ENCODE measurements at regions not wholly inside any gene's neighbourhood (a gene's known extent, or its start where the extent isn't known, plus 50 kb on each side); places are given as distances from the start of the nearest gene placed in this dataset.

- DNase-seq: no peak
- Mint-ChIP-seq H3K36me3 (ENCODE audit: low read depth) (no peaks in the 10 kb centered on the region), H3K9me3 (peaks cover 4% of the 10 kb centered on the region), H3K4me3 (no peak overlapping the region), H3K27me3 (ENCODE audit: low read depth) (peaks cover 6% of the 10 kb centered on the region), H3K27ac (no peak overlapping the region), H3K4me1 (ENCODE audit: low read depth) (no peaks in the 10 kb centered on the region)
- CTCF ChIA-PET: interaction anchor here (1.6 kb wide), 1 partner anchor 18 kb away, joined by 4 read pairs; no protein-coding TSS in a partner anchor
- intact Hi-C loops (cut with micrococcal nuclease): no loop called here
Measured at GRCh38 chr2:133711201-133711600, 142.9 kb upstream of the NCKAP5 start.

- Mint-ChIP-seq H3K27me3 (ENCODE audit: low read depth) (peaks cover 6% of the 10 kb centered on the region), H3K27ac (no peak overlapping the region), H3K36me3 (ENCODE audit: low read depth) (no peaks in the 10 kb centered on the region), H3K4me3 (no peak overlapping the region), H3K4me1 (ENCODE audit: low read depth) (no peaks in the 10 kb centered on the region), H3K9me3 (peaks cover 4% of the 10 kb centered on the region)
- no peak for DNase-seq
- intact Hi-C loops (cut with micrococcal nuclease): no loop called here
- CTCF ChIA-PET: no interaction called here
Measured at GRCh38 chr2:133711806-133712205, 143.5 kb upstream of the NCKAP5 start.

- H3K27me3 Mint-ChIP-seq (ENCODE audit: low read depth): peaks cover 6% of the 10 kb centered on the region
- H3K27ac Mint-ChIP-seq: no peak overlapping the region
- H3K36me3 Mint-ChIP-seq (ENCODE audit: low read depth): no peaks in the 10 kb centered on the region
- intact Hi-C loops (cut with micrococcal nuclease): no loop called here
- CTCF ChIA-PET: no interaction called here
- H3K4me1 Mint-ChIP-seq (ENCODE audit: low read depth): no peaks in the 10 kb centered on the region
- H3K4me3 Mint-ChIP-seq: no peak overlapping the region
- H3K9me3 Mint-ChIP-seq: peaks cover 4% of the 10 kb centered on the region
- DNase-seq: no peak
Measured at GRCh38 chr2:133712369-133712768, 144.1 kb upstream of the NCKAP5 start.

GRCh38 chr2:133713049-133713580 is 144.9 kb upstream of the NCKAP5 start:
- Mint-ChIP-seq H3K4me3 (no peak overlapping the region), H3K27ac (no peak overlapping the region), H3K36me3 (ENCODE audit: low read depth) (no peaks in the 10 kb centered on the region), H3K4me1 (ENCODE audit: low read depth) (no peaks in the 10 kb centered on the region), H3K9me3 (peaks cover 4% of the 10 kb centered on the region), H3K27me3 (ENCODE audit: low read depth) (peaks cover 9% of the 10 kb centered on the region)
- CTCF ChIA-PET: no interaction called here
- DNase-seq: no peak
- intact Hi-C loops (cut with micrococcal nuclease): no loop called here

DNA sequence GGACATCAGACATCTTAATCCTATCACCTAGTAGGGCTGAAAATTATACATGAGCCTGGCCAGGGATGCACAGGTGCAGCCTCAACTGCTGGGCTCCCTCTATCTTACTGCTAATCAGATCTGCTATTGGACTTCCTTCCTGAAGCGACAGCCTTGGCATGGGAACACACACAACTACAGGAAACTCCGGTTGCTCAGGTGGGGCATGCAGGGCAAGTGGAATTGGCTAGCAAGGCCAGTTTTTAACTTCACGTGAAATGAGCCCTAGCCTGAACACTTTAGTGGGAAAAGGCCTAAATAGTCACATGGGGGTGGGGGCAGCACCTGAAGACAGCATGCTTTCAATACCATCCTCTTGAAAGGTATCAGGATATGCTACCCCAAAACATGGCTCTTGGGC is 147.9 kb upstream of the NCKAP5 start:
- CTCF ChIA-PET: no interaction called here
- Mint-ChIP-seq H3K9me3 (no peaks in the 10 kb centered on the region), H3K27me3 (ENCODE audit: low read depth) (peaks cover 9% of the 10 kb centered on the region), H3K4me1 (ENCODE audit: low read depth) (no peaks in the 10 kb centered on the region), H3K27ac (no peak overlapping the region), H3K4me3 (no peak overlapping the region), H3K36me3 (ENCODE audit: low read depth) (no peaks in the 10 kb centered on the region)
- intact Hi-C loops (cut with micrococcal nuclease): no loop called here
- no peak for DNase-seq

DNA sequence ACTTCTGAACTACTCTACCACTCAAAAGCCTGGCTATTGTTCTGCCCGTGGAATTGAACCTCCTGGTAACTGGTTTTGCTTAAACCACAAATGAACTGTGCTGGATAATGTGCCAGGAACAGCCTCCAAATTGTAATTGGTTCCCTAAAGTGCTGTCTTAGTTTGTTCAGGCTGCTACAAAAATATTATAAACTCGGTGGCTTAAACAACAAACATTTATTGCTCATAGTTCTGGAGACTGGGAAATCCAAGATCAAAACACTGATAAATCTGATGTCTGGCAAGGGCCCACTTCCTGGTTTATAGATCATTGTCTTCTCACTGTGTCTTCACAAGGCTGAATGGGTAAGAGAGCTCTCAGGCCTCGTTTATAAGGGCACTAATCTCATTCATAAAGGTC is 149.2 kb upstream of the NCKAP5 start:
- H3K27ac Mint-ChIP-seq: no peak overlapping the region
- no peaks in the 10 kb centered on the region for H3K9me3 Mint-ChIP-seq
- CTCF ChIA-PET: no interaction called here
- no peaks in the 10 kb centered on the region for H3K36me3 Mint-ChIP-seq (ENCODE audit: low read depth)
- H3K4me1 Mint-ChIP-seq (ENCODE audit: low read depth): no peaks in the 10 kb centered on the region
- DNase-seq: no peak
- H3K4me3 Mint-ChIP-seq: no peak overlapping the region
- peaks cover 9% of the 10 kb centered on the region for H3K27me3 Mint-ChIP-seq (ENCODE audit: low read depth)
- intact Hi-C loops (cut with micrococcal nuclease): no loop called here

DNA sequence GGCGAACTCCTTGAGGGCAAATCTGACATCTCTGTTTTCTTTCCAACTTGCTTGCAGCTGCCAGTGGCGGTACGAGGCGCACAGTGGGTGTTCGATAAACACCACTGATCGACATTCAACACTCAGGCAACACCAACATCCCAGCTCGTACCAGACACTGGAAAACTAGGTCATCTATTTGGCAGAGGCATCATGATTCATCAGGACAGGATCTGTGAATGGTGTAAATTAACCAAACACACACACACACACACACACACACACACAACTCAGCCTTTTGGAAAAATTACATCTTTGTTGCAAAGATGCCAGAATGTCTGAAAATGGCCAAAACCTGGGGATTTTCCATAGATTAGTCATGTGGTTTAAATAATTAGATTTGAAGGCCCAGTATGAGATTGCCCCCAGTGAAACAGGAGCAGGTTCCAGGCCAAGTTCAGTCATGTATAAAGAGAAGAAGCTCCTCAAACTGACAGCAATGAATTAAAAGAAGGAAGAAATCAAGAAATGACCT is 150.5 kb upstream of the NCKAP5 start:
- no peak overlapping the region for H3K4me3 Mint-ChIP-seq
- CTCF ChIA-PET: interaction anchor here (0.7 kb wide), 1 partner anchor 10 kb away, joined by 3 read pairs; no protein-coding TSS in a partner anchor
- intact Hi-C loops (cut with micrococcal nuclease): no loop called here
- no peak for DNase-seq
- H3K9me3 Mint-ChIP-seq: no peaks in the 10 kb centered on the region
- H3K27ac Mint-ChIP-seq: no peak overlapping the region
- H3K36me3 Mint-ChIP-seq (ENCODE audit: low read depth): no peaks in the 10 kb centered on the region
- peaks cover 6% of the 10 kb centered on the region for H3K27me3 Mint-ChIP-seq (ENCODE audit: low read depth)
- H3K4me1 Mint-ChIP-seq (ENCODE audit: low read depth): no peaks in the 10 kb centered on the region

- Mint-ChIP-seq H3K9me3 (no peaks in the 10 kb centered on the region), H3K4me1 (ENCODE audit: low read depth) (no peaks in the 10 kb centered on the region), H3K27me3 (ENCODE audit: low read depth) (peaks cover 4% of the 10 kb centered on the region), H3K27ac (no peak overlapping the region), H3K4me3 (no peak overlapping the region), H3K36me3 (ENCODE audit: low read depth) (no peaks in the 10 kb centered on the region)
- intact Hi-C loops (cut with micrococcal nuclease): no loop called here
- DNase-seq: no peak
- CTCF ChIA-PET: no interaction called here
Measured at GRCh38 chr2:133720429-133720828, 152.2 kb upstream of the NCKAP5 start.

DNA sequence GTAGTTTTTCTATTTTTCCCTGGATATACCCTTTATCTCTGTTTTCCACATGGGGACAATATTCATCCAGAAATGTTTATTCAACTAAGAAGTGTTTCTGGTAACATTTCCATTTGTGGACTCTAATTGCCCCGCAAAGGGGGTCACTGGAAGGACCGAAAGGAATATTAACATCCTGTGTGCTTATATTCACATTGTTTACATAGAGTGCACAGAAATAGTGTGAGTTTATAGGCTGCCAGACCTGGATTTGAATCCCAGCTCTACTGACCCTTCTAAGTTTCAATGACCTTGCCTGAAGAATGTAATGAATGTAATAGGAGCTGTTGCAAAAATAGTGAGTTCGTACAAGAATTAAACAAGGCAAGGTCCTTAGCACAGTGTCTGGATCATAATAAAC is 152.9 kb upstream of the NCKAP5 start:
- Mint-ChIP-seq H3K27me3 (ENCODE audit: low read depth) (peaks cover 3% of the 10 kb centered on the region), H3K36me3 (ENCODE audit: low read depth) (no peaks in the 10 kb centered on the region), H3K4me3 (no peak overlapping the region), H3K27ac (no peak overlapping the region), H3K4me1 (ENCODE audit: low read depth) (no peaks in the 10 kb centered on the region), H3K9me3 (no peaks in the 10 kb centered on the region)
- CTCF ChIA-PET: no interaction called here
- no peak for DNase-seq
- intact Hi-C loops (cut with micrococcal nuclease): no loop called here

- H3K9me3 Mint-ChIP-seq: no peaks in the 10 kb centered on the region
Measured at GRCh38 chr2:133723133-133723532, 154.9 kb upstream of the NCKAP5 start.

GRCh38 chr2:133726973-133727372 is 158.7 kb upstream of the NCKAP5 start:
- H3K27ac Mint-ChIP-seq: no peak overlapping the region
- H3K36me3 Mint-ChIP-seq (ENCODE audit: low read depth): no peaks in the 10 kb centered on the region
- peaks cover 3% of the 10 kb centered on the region for H3K4me1 Mint-ChIP-seq (ENCODE audit: low read depth)
- H3K4me3 Mint-ChIP-seq: no peak overlapping the region
- no peak for DNase-seq
- intact Hi-C loops (cut with micrococcal nuclease): no loop called here
- H3K9me3 Mint-ChIP-seq: no peaks in the 10 kb centered on the region
- CTCF ChIA-PET: no interaction called here
- H3K27me3 Mint-ChIP-seq (ENCODE audit: low read depth): no peaks in the 10 kb centered on the region

More at GRCh38 chr2:133723133-133723532, 154.9 kb upstream of the NCKAP5 start:
- Mint-ChIP-seq H3K4me3 (no peak overlapping the region), H3K27me3 (ENCODE audit: low read depth) (no peaks in the 10 kb centered on the region), H3K36me3 (ENCODE audit: low read depth) (no peaks in the 10 kb centered on the region), H3K27ac (no peak overlapping the region), H3K4me1 (ENCODE audit: low read depth) (peaks cover 3% of the 10 kb centered on the region)
- DNase-seq: no peak
- intact Hi-C loops (cut with micrococcal nuclease): no loop called here
- CTCF ChIA-PET: no interaction called here

DNA sequence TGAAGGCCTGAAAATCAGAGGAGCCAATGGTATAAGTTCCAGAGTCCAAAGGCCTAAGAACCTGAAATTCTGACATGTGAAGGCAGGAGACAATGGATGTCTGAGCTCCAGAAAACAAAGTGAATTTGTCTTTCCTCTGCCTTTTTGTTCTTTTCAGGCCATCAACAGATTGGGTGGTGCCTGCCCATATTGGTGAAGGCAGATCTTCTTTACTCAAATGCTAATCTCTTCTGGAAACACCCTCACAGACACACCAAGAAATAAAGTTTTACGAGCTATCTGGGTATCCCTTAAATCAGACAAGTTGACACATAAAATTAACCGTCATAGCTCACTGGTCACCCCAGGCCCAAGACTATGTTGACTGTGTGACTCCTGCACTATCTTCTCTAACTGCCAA is 163.8 kb upstream of the NCKAP5 start:
- Mint-ChIP-seq H3K27ac (no peak overlapping the region), H3K9me3 (peaks cover 1% of the 10 kb centered on the region), H3K27me3 (ENCODE audit: low read depth) (no peaks in the 10 kb centered on the region), H3K4me3 (no peak overlapping the region), H3K36me3 (ENCODE audit: low read depth) (no peaks in the 10 kb centered on the region), H3K4me1 (ENCODE audit: low read depth) (peaks cover 3% of the 10 kb centered on the region)
- DNase-seq: no peak
- intact Hi-C loops (cut with micrococcal nuclease): no loop called here
- CTCF ChIA-PET: no interaction called here

- Mint-ChIP-seq H3K36me3 (ENCODE audit: low read depth) (no peaks in the 10 kb centered on the region), H3K4me3 (no peak overlapping the region), H3K9me3 (peaks cover 1% of the 10 kb centered on the region), H3K4me1 (ENCODE audit: low read depth) (no peaks in the 10 kb centered on the region), H3K27me3 (ENCODE audit: low read depth) (no peaks in the 10 kb centered on the region), H3K27ac (no peak overlapping the region)
- intact Hi-C loops (cut with micrococcal nuclease): no loop called here
- CTCF ChIA-PET: no interaction called here
- DNase-seq: no peak
Measured at GRCh38 chr2:133732982-133733900, 165.0 kb upstream of the NCKAP5 start.

All from activated naive CD4-positive, alpha-beta T cell treated with anti-CD3 and anti-CD28 coated beads for 36 hours (primary cell).